ENCODE measurements at regions not wholly inside any gene's neighbourhood (a gene's known extent, or its start where the extent isn't known, plus 50 kb on each side); places are given as distances from the start of the nearest gene placed in this dataset.

GRCh38 chr6:169339025-169339424 is 85.4 kb upstream of the THBS2 start:
- DNase-seq (ENCODE audit: low spot score) = no peak
- TF ChIP-seq CTCF (conservative IDR thresholded peaks at IDR 0.05; ENCODE audit: low read depth, low read length) (no peak), EZH2 (IDR thresholded peaks at IDR 0.05; ENCODE audit: borderline replicate concordance, low read depth, low read length, poor library complexity, severe bottlenecking) (no peak)
- no peaks in the 10 kb centered on the region for H3K9me3 ChIP-seq (ENCODE audit: low read depth, low read length, poor library complexity, severe bottlenecking)
- no TSS peak for BruUV-seq (replicated peaks)
- H3K4me3 ChIP-seq (ENCODE audit: low read depth, low read length, poor library complexity, severe bottlenecking) = no peak overlapping the region
- CTCF ChIA-PET = no interaction called here
- no peaks in the 10 kb centered on the region for H3K36me3 ChIP-seq (ENCODE audit: insufficient read depth, low read length, poor library complexity, severe bottlenecking)
- POLR2A ChIA-PET (ENCODE audit: low non-redundant PET) = no interaction called here
- peaks cover 22% of the 10 kb centered on the region for H3K27me3 ChIP-seq (replicated peaks; ENCODE audit: insufficient read depth, low read depth, low read length, poor library complexity)
- no peak overlapping the region for H3K27ac ChIP-seq (ENCODE audit: low read depth, low read length, poor library complexity, severe bottlenecking)
- intact Hi-C loops (cut with micrococcal nuclease; ENCODE audit: unreplicated experiment) = no loop called here
- no peaks in the 10 kb centered on the region for H3K4me1 ChIP-seq (ENCODE audit: insufficient read depth, low read length, poor library complexity, severe bottlenecking)

- Histone ChIP-seq H3K4me1 (ENCODE audit: insufficient read depth, low read length, poor library complexity, severe bottlenecking) (no peaks in the 10 kb centered on the region), H3K9me3 (ENCODE audit: low read depth, low read length, poor library complexity, severe bottlenecking) (no peaks in the 10 kb centered on the region), H3K36me3 (ENCODE audit: insufficient read depth, low read length, poor library complexity, severe bottlenecking) (no peaks in the 10 kb centered on the region), H3K27ac (ENCODE audit: low read depth, low read length, poor library complexity, severe bottlenecking) (no peak overlapping the region), H3K27me3 (replicated peaks; ENCODE audit: insufficient read depth, low read depth, low read length, poor library complexity) (peaks cover 12% of the 10 kb centered on the region), H3K4me3 (ENCODE audit: low read depth, low read length, poor library complexity, severe bottlenecking) (no peak overlapping the region)
- no peak for TF ChIP-seq CTCF (conservative IDR thresholded peaks at IDR 0.05; ENCODE audit: low read depth, low read length)
- no peak for TF ChIP-seq EZH2 (IDR thresholded peaks at IDR 0.05; ENCODE audit: borderline replicate concordance, low read depth, low read length, poor library complexity, severe bottlenecking)
- no TSS peak for BruUV-seq (replicated peaks)
- ChIA-PET POLR2A (ENCODE audit: low non-redundant PET) (no interaction called here), CTCF (no interaction called here)
- DNase-seq (ENCODE audit: low spot score) = no peak
- intact Hi-C loops (cut with micrococcal nuclease; ENCODE audit: unreplicated experiment) = no loop called here
These were observed 84.3 kb upstream of the THBS2 start for GRCh38 chr6:169337886-169338445.

GRCh38 chr6:169335301-169335700 is 81.7 kb upstream of the THBS2 start:
- CTCF ChIA-PET = no interaction called here
- intact Hi-C loops (cut with micrococcal nuclease; ENCODE audit: unreplicated experiment) = no loop called here
- no TSS peak for BruUV-seq (replicated peaks)

More at GRCh38 chr6:169335301-169335700, 81.7 kb upstream of the THBS2 start:
- H3K4me1 ChIP-seq (ENCODE audit: insufficient read depth, low read length, poor library complexity, severe bottlenecking) = no peaks in the 10 kb centered on the region
- DNase-seq (ENCODE audit: low spot score) = no peak
- POLR2A ChIA-PET (ENCODE audit: low non-redundant PET) = no interaction called here
- H3K4me3 ChIP-seq (ENCODE audit: low read depth, low read length, poor library complexity, severe bottlenecking) = no peak overlapping the region
- no peak overlapping the region for H3K27ac ChIP-seq (ENCODE audit: low read depth, low read length, poor library complexity, severe bottlenecking)
- TF ChIP-seq CTCF (conservative IDR thresholded peaks at IDR 0.05; ENCODE audit: low read depth, low read length) = no peak
- no peak for TF ChIP-seq EZH2 (IDR thresholded peaks at IDR 0.05; ENCODE audit: borderline replicate concordance, low read depth, low read length, poor library complexity, severe bottlenecking)
- H3K36me3 ChIP-seq (ENCODE audit: insufficient read depth, low read length, poor library complexity, severe bottlenecking) = no peaks in the 10 kb centered on the region
- H3K9me3 ChIP-seq (ENCODE audit: low read depth, low read length, poor library complexity, severe bottlenecking) = no peaks in the 10 kb centered on the region
- H3K27me3 ChIP-seq (replicated peaks; ENCODE audit: insufficient read depth, low read depth, low read length, poor library complexity) = peaks cover 15% of the 10 kb centered on the region

All from A673 (cell line).